HG03064 (cell line): ENCODE measurements at regions not wholly inside any gene's neighbourhood (a gene's known extent, or its start where the extent isn't known, plus 50 kb on each side); places are given as distances from the start of the nearest gene placed in this dataset.
"Not testable (repeated sequence)": the region's sequence is repeated elsewhere in the genome, so short reads cannot be mapped to it uniquely, and the experiment has no call there.

Source experiments
- ATAC-seq: cut with Tn5 transposase; IDR thresholded peaks from one replicate; pipeline ENCODE4 v1.9.1; 2021; ENCODE audit warnings: low read depth; ENCODE audit not compliant: unreplicated experiment

DNA sequence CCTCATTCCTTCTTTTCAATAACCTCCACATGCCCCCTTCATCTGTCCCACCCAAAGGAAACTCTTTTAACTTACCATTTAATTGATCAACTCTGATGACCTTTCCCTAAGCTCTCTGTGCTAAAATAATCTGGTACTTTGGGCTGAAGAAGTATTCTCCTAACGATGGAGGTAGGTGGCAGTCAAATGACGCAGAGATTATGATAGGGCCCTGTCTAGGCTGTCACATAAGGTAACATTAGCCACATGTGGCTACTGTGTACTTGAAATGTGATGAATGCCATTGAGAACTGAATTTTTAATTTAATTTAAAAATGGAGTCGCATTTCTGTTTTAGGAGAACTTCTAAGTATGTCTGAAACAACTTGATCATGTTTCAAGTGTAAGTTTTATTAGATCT, 140.5 kb upstream of the TNP1 start:
- no peak for ATAC-seq

DNA sequence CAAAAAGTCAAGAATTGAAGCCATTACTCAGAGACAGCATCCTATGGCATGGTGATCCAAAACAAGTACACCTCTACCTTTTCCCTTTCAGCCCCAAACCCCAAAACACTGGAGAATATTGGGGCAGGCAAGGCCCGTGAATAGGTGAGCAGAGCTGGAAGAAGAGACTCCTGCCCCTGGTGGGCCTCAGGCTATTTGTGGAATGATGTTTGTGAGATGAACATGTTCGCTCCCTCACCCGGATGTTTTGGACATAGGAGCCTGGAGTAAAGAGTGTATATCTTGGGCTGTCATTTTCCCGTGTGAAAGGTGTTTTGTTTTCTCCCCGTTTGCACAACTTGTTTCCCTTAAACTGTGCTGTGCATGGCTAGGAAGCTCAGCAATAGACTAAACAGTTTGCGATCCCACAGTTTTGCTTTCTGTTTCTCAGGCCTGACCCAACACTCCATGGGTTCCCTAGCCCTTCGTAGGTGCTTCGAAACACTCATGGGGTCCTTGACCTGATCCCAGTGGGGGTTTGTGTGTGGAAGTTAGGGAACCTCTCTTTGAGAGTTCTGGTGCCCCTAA, 136.5 kb upstream of the TNP1 start:
- ATAC-seq = no peak

- no peak for ATAC-seq
These were observed 134.5 kb upstream of the TNP1 start for GRCh38 chr2:216994353-216994854.

DNA sequence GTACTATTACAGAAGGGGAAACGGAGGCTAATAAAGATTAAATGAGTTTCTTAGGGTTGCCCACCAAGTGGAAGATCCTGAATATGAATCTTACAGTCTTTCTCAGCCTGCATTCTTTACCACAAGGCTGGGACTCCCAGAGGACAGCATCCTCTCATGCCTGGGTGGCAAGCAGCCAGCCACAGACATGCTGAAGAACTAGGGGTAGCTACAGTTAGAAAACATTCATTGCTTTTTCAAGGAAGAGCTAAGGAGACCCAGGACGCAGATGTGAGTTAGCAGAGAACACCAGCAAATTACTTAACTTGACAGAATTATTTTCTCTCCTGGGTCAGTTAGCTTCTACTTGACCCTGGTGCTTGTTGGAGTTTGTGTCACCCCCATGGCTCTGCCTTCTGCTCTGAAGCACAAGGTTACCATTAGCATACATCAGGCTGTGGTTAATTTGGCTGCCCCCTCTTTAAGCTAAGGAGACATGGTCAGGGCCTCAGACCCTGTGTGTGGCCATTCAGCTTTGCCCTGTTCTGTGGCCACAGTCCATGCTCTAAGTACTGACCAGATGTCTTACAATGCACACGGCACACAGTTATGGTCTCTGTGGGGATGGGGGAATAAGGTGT, 132.3 kb upstream of the TNP1 start:
- ATAC-seq = no peak

DNA sequence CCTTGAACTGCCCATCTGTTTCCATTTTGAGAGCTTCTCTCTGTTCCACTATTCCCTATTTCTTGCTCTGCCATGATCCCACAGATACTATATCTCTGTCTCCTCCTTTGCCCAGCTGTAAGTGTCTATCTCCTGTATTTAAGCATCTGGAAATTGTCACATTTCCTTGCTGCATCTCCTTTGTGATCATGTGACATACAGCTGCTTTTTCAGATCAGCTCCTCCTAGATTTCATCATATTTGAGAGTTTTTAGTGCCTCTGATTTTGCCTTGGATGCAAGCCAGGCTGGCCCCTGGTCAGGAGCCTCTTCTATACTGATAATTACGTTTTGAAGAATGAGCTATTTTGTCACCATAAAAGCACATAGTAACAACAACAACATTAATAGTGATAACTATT, 131.7 kb upstream of the TNP1 start:
- ATAC-seq = no peak

GRCh38 chr2:216989340-216990129, 129.7 kb upstream of the TNP1 start:
- no peak for ATAC-seq

GRCh38 chr2:216987252-216987821, 127.5 kb upstream of the TNP1 start:
- no peak for ATAC-seq

GRCh38 chr2:216985658-216986141, 125.8 kb upstream of the TNP1 start:
- ATAC-seq = no peak

- no peak for ATAC-seq
These were observed 125.1 kb upstream of the TNP1 start for GRCh38 chr2:216984937-216985336.

GRCh38 chr2:216981951-216982350, 122.1 kb upstream of the TNP1 start:
- not testable (repeated sequence) for ATAC-seq

GRCh38 chr2:216980510-216980909, 120.6 kb upstream of the TNP1 start:
- ATAC-seq = not testable (repeated sequence)

DNA sequence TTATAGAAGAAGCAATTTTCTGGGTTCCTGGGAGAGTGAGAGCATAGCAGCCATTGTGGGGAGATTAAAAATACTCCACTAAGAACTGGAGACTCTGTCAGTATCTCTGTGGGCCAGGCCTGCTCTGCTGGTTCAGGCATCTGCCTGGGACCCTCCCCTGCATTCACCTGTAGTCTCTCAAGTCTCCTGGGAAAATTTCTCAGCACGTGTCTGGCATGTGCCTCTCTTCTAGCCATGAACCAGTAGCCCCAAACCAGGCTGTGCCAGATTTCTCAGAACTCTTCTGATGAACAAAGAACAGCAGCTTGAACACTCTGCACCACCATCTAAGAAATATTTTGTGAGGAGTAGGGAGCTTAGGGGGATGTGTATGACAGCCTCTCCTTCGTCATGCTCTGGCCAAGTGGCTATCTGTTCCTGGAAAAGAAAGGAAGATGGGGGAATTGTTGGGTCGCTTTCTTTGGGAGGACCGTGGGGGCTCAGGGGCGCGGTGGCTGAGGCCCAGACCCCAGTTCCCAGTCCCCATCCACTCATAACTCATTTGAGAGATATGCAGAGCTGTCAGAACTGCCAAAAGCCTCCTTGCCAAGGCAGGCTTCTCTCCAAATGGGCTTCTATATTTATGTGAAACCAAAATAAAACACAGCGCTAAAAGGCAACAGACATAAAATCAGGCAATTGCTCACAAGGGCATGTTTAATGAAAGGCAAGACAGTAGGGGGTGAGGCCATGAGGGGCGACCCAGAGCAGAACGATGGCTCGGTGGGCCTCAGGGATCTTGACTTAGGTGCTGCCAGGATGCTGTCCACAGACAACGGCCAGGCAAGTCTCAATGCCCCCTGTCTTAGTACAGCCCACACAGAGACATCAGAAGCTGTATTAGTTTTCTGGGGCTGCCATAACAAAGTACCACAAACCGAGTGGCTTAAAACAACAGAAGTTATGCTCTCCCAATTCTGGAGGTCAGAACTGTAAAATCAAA, 114.7 kb upstream of the TNP1 start:
- no peak for ATAC-seq

GRCh38 chr2:216971593-216971992, 111.7 kb upstream of the TNP1 start:
- ATAC-seq = no peak

- ATAC-seq = no peak
These were observed 110.6 kb upstream of the TNP1 start for GRCh38 chr2:216970359-216970915.

GRCh38 chr2:216967889-216968288, 108.0 kb upstream of the TNP1 start:
- ATAC-seq = no peak

- ATAC-seq = no peak
These were observed 100.9 kb upstream of the TNP1 start for GRCh38 chr2:216960671-216961268.

- ATAC-seq = no peak
These were observed 99.6 kb upstream of the TNP1 start for GRCh38 chr2:216959433-216959832.

DNA sequence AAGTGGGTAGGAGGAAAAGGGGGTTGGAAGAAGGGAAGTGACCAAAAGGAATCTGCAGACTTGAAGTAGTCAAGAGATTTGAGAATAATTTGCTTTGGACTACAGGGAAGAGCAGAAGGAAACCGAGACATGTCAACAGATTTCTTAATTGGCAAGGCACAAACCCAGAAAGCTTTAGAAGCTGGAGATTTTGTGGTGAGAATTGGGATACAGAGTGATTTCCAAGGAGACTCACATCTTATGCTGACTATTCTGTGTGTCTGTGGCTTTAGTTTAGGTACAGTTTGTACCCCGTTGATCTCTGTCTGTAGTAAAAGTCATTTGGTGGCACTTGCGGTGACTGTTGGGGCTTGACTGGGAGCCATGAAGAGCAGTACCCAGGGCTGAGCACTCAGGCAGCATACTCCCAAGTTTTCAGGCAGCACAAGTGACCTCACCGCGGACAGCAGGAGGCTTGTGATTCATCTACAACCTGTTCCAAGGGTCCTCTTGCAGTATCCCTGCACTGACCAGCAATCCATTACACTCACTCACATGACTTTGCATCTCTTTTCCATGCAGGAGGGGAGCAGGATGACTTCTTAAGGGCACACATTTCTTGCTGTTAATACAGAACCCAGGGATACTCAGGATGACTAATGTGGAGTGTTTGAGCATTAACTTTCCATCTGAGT, 97.1 kb upstream of the TNP1 start:
- no peak for ATAC-seq

DNA sequence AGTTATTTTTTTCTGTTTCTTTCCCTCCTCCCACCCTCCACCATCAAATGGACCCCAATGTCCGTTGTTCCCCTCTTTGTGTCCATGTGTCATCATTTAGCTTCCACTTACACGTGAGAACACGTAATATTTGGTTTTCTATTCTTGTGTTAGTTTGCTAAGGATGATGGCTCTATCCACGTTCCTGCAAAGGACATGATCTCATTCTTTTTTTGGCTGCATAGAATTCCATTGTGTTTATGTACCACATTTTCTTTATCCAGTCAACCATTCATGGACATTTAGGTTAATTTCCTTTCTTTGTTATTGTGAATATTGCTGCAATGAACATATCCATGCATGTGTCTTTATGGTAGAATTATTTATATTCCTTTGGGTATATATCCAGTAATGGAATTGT, 91.3 kb upstream of the TNP1 start:
- no peak for ATAC-seq
